Left ventricle myocardium inferior (tissue), 1 donor: ENCODE measurements at regions not wholly inside any gene's neighbourhood (a gene's known extent, or its start where the extent isn't known, plus 50 kb on each side); places are given as distances from the start of the nearest gene placed in this dataset.

Source experiments
- DNase-seq: peaks from one replicate; pipeline ENCODE4 v3.0.0-alpha.2; 2020
- H3K27ac ChIP-seq: fragments of 200-600 bp; replicated peaks from 2 replicates; pipeline ENCODE4 v1.8.0; 2021
- H3K27me3 ChIP-seq: fragments of 200-600 bp; 2 replicates; pipeline ENCODE4 v1.8.0; 2021; ENCODE audit warnings: low read depth
- H3K36me3 ChIP-seq: fragments of 200-600 bp; 2 replicates; pipeline ENCODE4 v1.8.0; 2021
- H3K4me1 ChIP-seq: fragments of 200-600 bp; 2 replicates; pipeline ENCODE4 v1.8.0; 2021
- H3K4me3 ChIP-seq: fragments of 200-600 bp; 2 replicates; pipeline ENCODE4 v1.8.0; 2021; ENCODE audit warnings: mild to moderate bottlenecking, moderate library complexity
- H3K9me3 ChIP-seq: fragments of 200-600 bp; replicated peaks from 2 replicates; pipeline ENCODE4 v1.8.0; 2021
- intact Hi-C: fragments of 100-400 bp; cut with micrococcal nuclease; formaldehyde crosslinking; loops from one replicate; pipeline ENCODE4 v1.11.0; 2022
- TF ChIP-seq, protein P1 (sequence below): fragments of 200-600 bp; IDR thresholded peaks from 2 replicates; pipeline ENCODE4 v1.8.0; 2021; ENCODE audit warnings: antibody characterized with exemption, mild to moderate bottlenecking, borderline replicate concordance
- donor health status: DM: no; HTN: yes; CAD: no; lungs with severe emphysema.

GRCh38 chr2:180690611-180691010, 289.8 kb upstream of the UBE2E3 start:
- H3K4me1 ChIP-seq: no peaks in the 10 kb centered on the region
- H3K36me3 ChIP-seq: no peaks in the 10 kb centered on the region
- no peaks in the 10 kb centered on the region for H3K9me3 ChIP-seq
- no peak overlapping the region for H3K27ac ChIP-seq
- intact Hi-C loops: no loop called here
- no peaks in the 10 kb centered on the region for H3K27me3 ChIP-seq
- no peak for DNase-seq
- TF ChIP-seq, protein P1, sequence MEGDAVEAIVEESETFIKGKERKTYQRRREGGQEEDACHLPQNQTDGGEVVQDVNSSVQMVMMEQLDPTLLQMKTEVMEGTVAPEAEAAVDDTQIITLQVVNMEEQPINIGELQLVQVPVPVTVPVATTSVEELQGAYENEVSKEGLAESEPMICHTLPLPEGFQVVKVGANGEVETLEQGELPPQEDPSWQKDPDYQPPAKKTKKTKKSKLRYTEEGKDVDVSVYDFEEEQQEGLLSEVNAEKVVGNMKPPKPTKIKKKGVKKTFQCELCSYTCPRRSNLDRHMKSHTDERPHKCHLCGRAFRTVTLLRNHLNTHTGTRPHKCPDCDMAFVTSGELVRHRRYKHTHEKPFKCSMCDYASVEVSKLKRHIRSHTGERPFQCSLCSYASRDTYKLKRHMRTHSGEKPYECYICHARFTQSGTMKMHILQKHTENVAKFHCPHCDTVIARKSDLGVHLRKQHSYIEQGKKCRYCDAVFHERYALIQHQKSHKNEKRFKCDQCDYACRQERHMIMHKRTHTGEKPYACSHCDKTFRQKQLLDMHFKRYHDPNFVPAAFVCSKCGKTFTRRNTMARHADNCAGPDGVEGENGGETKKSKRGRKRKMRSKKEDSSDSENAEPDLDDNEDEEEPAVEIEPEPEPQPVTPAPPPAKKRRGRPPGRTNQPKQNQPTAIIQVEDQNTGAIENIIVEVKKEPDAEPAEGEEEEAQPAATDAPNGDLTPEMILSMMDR: no peak
- no peak overlapping the region for H3K4me3 ChIP-seq

DNA sequence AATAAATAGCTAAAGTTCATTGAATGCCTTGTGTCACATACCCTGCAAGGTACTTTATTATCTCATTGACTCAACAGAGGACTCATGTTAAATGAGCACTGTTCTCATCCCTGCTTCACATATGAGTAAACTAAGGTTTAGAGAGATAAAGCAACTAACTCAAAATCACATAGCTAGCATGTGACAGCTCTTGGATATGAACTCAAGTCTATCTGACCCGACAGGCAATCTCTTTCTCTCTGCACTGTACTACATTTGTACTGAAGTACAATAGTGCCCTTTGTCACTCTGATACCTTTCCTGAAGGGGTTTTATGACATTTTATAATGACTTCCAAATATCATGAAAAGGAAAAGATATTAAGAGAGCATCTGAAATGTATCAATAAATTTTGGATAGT, 297.5 kb upstream of the UBE2E3 start:
- Histone ChIP-seq H3K27ac (no peak overlapping the region), H3K27me3 (peaks cover 9% of the 10 kb centered on the region), H3K4me3 (no peak overlapping the region), H3K4me1 (no peaks in the 10 kb centered on the region), H3K9me3 (no peaks in the 10 kb centered on the region), H3K36me3 (no peaks in the 10 kb centered on the region)
- intact Hi-C loops: no loop called here
- no peak for DNase-seq
- TF ChIP-seq, protein P1: no peak

GRCh38 chr2:180679693-180680092, 300.7 kb upstream of the UBE2E3 start:
- H3K27me3 ChIP-seq: peaks cover 13% of the 10 kb centered on the region
- no peaks in the 10 kb centered on the region for H3K36me3 ChIP-seq
- no peak for DNase-seq
- no peaks in the 10 kb centered on the region for H3K4me1 ChIP-seq
- intact Hi-C loops: no loop called here
- no peak overlapping the region for H3K4me3 ChIP-seq
- H3K27ac ChIP-seq: no peak overlapping the region
- TF ChIP-seq, protein P1: no peak
- H3K9me3 ChIP-seq: no peaks in the 10 kb centered on the region

- Histone ChIP-seq H3K27ac (no peak overlapping the region), H3K4me3 (no peak overlapping the region), H3K27me3 (peaks cover 23% of the 10 kb centered on the region), H3K4me1 (no peaks in the 10 kb centered on the region), H3K9me3 (no peaks in the 10 kb centered on the region), H3K36me3 (no peaks in the 10 kb centered on the region)
- no peak for DNase-seq
- intact Hi-C loops: no loop called here
- TF ChIP-seq, protein P1: no peak
These were observed 301.8 kb upstream of the UBE2E3 start for GRCh38 chr2:180678625-180678972.

GRCh38 chr2:180677930-180678624, 302.3 kb upstream of the UBE2E3 start:
- Histone ChIP-seq H3K9me3 (no peaks in the 10 kb centered on the region), H3K36me3 (no peaks in the 10 kb centered on the region), H3K4me3 (no peak overlapping the region), H3K27ac (no peak overlapping the region), H3K4me1 (no peaks in the 10 kb centered on the region), H3K27me3 (peaks cover 24% of the 10 kb centered on the region)
- intact Hi-C loops: no loop called here
- TF ChIP-seq, protein P1: no peak
- DNase-seq: no peak
